Activated B cell treated with CpG ODN at 0.5 μM for 24 hours (primary cell): ENCODE measurements at regions not wholly inside any gene's neighbourhood (a gene's known extent, or its start where the extent isn't known, plus 50 kb on each side); places are given as distances from the start of the nearest gene placed in this dataset.

ENCODE experiments used
- ATAC-seq: fragments of 200-7000 bp; cut with Tn5 transposase; one replicate; pipeline ENCODE4 v1.10.0; 2021; ENCODE audit warnings: low read depth, mild to moderate bottlenecking, moderate library complexity
- CTCF ChIA-PET: fragments of 350-600 bp; sonication (Branson Sonifier 250); formaldehyde crosslinking; loops from one replicate; lab custom pipeline; 2021; ENCODE audit warnings: antibody characterized with exemption; lab: Charles Lee
- POLR2A ChIA-PET: fragments of 350-600 bp; sonication (Branson Sonifier 250); formaldehyde crosslinking; loops from one replicate; lab custom pipeline; 2021; ENCODE audit warnings: antibody characterized with exemption; lab: Charles Lee
- DNase-seq: peaks from one replicate; pipeline ENCODE4 v3.0.0; 2022
- H3K27ac Mint-ChIP-seq: one replicate; pipeline ENCODE4 v1.8.0; 2020; ENCODE audit warnings: mixed read lengths
- H3K27me3 Mint-ChIP-seq: one replicate; pipeline ENCODE4 v1.8.0; 2021; ENCODE audit warnings: mixed read lengths
- H3K36me3 Mint-ChIP-seq: one replicate; pipeline ENCODE4 v1.8.0; 2021; ENCODE audit warnings: low read depth, mixed read lengths
- H3K4me1 Mint-ChIP-seq: one replicate; pipeline ENCODE4 v1.8.0; 2021; ENCODE audit warnings: mixed read lengths
- H3K4me3 Mint-ChIP-seq: one replicate; pipeline ENCODE4 v1.8.0; 2020; ENCODE audit warnings: mild to moderate bottlenecking, mixed read lengths
- H3K9me3 Mint-ChIP-seq: one replicate; pipeline ENCODE4 v1.8.0; 2020; ENCODE audit warnings: mixed read lengths
- CTCF ChIP-seq: fragments of 200-600 bp; IDR thresholded peaks from one replicate; pipeline ENCODE4 v1.8.0; 2022; ENCODE audit warnings: antibody characterized with exemption, mild to moderate bottlenecking
- intact Hi-C: fragments of 100-400 bp; cut with micrococcal nuclease; formaldehyde crosslinking; loops from one replicate; pipeline ENCODE4 v1.15.1; 2024

GRCh38 chr22:48491451-48491941 is 1336.2 kb downstream of the BRD1 start:
- ATAC-seq: no peak
- CTCF ChIA-PET: interaction anchor here (1.6 to 3.7 kb wide), 2 partner anchors 47 to 1277 kb away, joined by 3 to 38 read pairs; no protein-coding TSS in a partner anchor

GRCh38 chr22:48490500-48491411 is 1336.9 kb downstream of the BRD1 start:
- ATAC-seq (no peak), DNase-seq (no peak)
- no peak overlapping the region for H3K27ac Mint-ChIP-seq
- H3K9me3 Mint-ChIP-seq: no peaks in the 10 kb centered on the region
- intact Hi-C loops: loop anchor here (5.0 kb wide), 1 partner anchor 1038 kb away; no protein-coding TSS in a partner anchor
- peaks cover 7% of the 10 kb centered on the region for H3K4me1 Mint-ChIP-seq
- ChIA-PET POLR2A (interaction anchor here (0.7 kb wide), 1 partner anchor 46 kb away, joined by 7 read pairs; no protein-coding TSS in a partner anchor), CTCF (interaction anchor here (3.7 kb wide), 1 partner anchor 1277 kb away, joined by 38 read pairs; no protein-coding TSS in a partner anchor)
- TF ChIP-seq CTCF: no peak
- H3K4me3 Mint-ChIP-seq: no peak overlapping the region
- peaks cover 69% of the 10 kb centered on the region for H3K27me3 Mint-ChIP-seq
- no peaks in the 10 kb centered on the region for H3K36me3 Mint-ChIP-seq

More at GRCh38 chr22:48491451-48491941, 1336.2 kb downstream of the BRD1 start:
- peaks cover 7% of the 10 kb centered on the region for H3K4me1 Mint-ChIP-seq
- POLR2A ChIA-PET: no interaction called here
- intact Hi-C loops: loop anchor here (5.0 kb wide), 1 partner anchor 1039 kb away; no protein-coding TSS in a partner anchor
- no peak for DNase-seq
- H3K27ac Mint-ChIP-seq: no peak overlapping the region
- H3K27me3 Mint-ChIP-seq: peaks cover 62% of the 10 kb centered on the region
- TF ChIP-seq CTCF: no peak
- H3K9me3 Mint-ChIP-seq: no peaks in the 10 kb centered on the region
- no peak overlapping the region for H3K4me3 Mint-ChIP-seq
- no peaks in the 10 kb centered on the region for H3K36me3 Mint-ChIP-seq

- ChIA-PET POLR2A (interaction anchor here (0.7 kb wide), 1 partner anchor 45 kb away, joined by 7 read pairs; no protein-coding TSS in a partner anchor), CTCF (no interaction called here)
- H3K27ac Mint-ChIP-seq: no peak overlapping the region
- TF ChIP-seq CTCF: no peak
- H3K27me3 Mint-ChIP-seq: peaks cover 69% of the 10 kb centered on the region
- ATAC-seq (no peak), DNase-seq (no peak)
- no peaks in the 10 kb centered on the region for H3K9me3 Mint-ChIP-seq
- no peaks in the 10 kb centered on the region for H3K36me3 Mint-ChIP-seq
- intact Hi-C loops: loop anchor here (5.0 kb wide), 1 partner anchor 1038 kb away; no protein-coding TSS in a partner anchor
- peaks cover 7% of the 10 kb centered on the region for H3K4me1 Mint-ChIP-seq
- H3K4me3 Mint-ChIP-seq: no peak overlapping the region
Measured at GRCh38 chr22:48489551-48490499, 1337.8 kb downstream of the BRD1 start.

- H3K4me3 Mint-ChIP-seq: no peak overlapping the region
- H3K9me3 Mint-ChIP-seq: no peaks in the 10 kb centered on the region
- H3K27me3 Mint-ChIP-seq: peaks cover 62% of the 10 kb centered on the region
- peaks cover 7% of the 10 kb centered on the region for H3K4me1 Mint-ChIP-seq
- no peak overlapping the region for H3K27ac Mint-ChIP-seq
- ATAC-seq (no peak), DNase-seq (no peak)
- ChIA-PET CTCF (no interaction called here), POLR2A (no interaction called here)
- H3K36me3 Mint-ChIP-seq: no peaks in the 10 kb centered on the region
- TF ChIP-seq CTCF: no peak
- intact Hi-C loops: no loop called here
Measured at GRCh38 chr22:48488611-48489511, 1338.8 kb downstream of the BRD1 start.
